ENCODE measurements at regions not wholly inside any gene's neighbourhood (a gene's known extent, or its start where the extent isn't known, plus 50 kb on each side); places are given as distances from the start of the nearest gene placed in this dataset.

GRCh38 chr1:244118109-244118761 is 67.2 kb downstream of the ZBTB18 start:
- TF ChIP-seq CTCF (IDR thresholded peaks at IDR 0.05) (no peak), POLR2AphosphoS5 (IDR thresholded peaks at IDR 0.05) (no peak), POLR2A (IDR thresholded peaks at IDR 0.05) (no peak), EP300 (IDR thresholded peaks at IDR 0.05) (no peak)

Measured in stomach (tissue), 4 donors.